ENCODE measurements at regions not wholly inside any gene's neighbourhood (a gene's known extent, or its start where the extent isn't known, plus 50 kb on each side); places are given as distances from the start of the nearest gene placed in this dataset.

DNA sequence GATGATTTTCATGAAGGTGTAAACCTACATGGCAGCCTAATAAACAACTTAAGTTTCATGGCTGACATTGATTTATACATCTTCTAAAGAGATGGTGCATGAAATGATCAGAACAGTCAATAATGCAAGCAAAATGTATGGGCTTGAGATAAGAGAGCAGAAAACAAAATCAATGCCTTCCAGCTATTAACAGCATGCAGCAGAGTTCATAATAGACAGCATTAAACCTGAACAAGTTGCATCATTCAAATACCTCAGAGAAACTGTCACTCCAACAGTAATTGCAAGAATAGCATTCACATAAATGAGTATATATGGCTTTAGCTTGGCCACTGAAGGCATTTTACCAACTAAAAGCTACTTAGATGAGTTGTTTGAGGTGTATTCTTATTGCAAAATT, 319.6 kb upstream of the ARID1B start:
- Histone ChIP-seq H3K4me3 (ENCODE audit: low read depth, low read length) (no peak overlapping the region), H3K27me3 (ENCODE audit: control insufficient read depth, insufficient read depth, low read length) (no peaks in the 10 kb centered on the region), H3K36me3 (ENCODE audit: control insufficient read depth, insufficient read depth, low read length) (no peaks in the 10 kb centered on the region)
- no peak for DNase-seq (ENCODE audit: low read depth)
- TF ChIP-seq, protein P1, sequence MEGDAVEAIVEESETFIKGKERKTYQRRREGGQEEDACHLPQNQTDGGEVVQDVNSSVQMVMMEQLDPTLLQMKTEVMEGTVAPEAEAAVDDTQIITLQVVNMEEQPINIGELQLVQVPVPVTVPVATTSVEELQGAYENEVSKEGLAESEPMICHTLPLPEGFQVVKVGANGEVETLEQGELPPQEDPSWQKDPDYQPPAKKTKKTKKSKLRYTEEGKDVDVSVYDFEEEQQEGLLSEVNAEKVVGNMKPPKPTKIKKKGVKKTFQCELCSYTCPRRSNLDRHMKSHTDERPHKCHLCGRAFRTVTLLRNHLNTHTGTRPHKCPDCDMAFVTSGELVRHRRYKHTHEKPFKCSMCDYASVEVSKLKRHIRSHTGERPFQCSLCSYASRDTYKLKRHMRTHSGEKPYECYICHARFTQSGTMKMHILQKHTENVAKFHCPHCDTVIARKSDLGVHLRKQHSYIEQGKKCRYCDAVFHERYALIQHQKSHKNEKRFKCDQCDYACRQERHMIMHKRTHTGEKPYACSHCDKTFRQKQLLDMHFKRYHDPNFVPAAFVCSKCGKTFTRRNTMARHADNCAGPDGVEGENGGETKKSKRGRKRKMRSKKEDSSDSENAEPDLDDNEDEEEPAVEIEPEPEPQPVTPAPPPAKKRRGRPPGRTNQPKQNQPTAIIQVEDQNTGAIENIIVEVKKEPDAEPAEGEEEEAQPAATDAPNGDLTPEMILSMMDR (IDR thresholded peaks at IDR 0.05; ENCODE audit: insufficient read depth, low read length, poor library complexity, severe bottlenecking): no peak

DNA sequence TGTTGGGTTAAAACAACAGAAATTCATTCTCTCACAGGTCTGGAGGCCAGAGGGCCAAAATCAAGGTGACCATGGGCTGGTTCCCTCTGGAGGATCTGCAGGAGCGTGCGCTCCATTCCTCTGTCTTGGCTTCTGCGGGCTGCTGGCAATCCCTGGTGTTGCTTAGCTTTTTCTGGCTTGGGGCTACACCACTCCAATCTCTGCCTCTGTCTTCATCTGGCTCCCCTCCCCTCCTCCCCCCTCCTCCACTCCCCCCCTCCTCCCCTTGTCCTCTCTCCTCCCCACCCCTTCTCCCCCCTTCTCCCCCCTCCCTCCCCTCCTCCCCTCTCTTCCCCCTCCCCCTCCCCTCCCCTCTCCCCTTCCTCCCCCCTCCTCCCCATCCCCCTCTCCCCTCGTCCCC, 321.3 kb upstream of the ARID1B start:
- DNase-seq (ENCODE audit: low read depth): no peak
- H3K36me3 ChIP-seq (ENCODE audit: control insufficient read depth, insufficient read depth, low read length): no peaks in the 10 kb centered on the region
- TF ChIP-seq, protein P1 (IDR thresholded peaks at IDR 0.05; ENCODE audit: insufficient read depth, low read length, poor library complexity, severe bottlenecking): no peak
- no peaks in the 10 kb centered on the region for H3K27me3 ChIP-seq (ENCODE audit: control insufficient read depth, insufficient read depth, low read length)
- H3K4me3 ChIP-seq (ENCODE audit: low read depth, low read length): no peak overlapping the region

DNA sequence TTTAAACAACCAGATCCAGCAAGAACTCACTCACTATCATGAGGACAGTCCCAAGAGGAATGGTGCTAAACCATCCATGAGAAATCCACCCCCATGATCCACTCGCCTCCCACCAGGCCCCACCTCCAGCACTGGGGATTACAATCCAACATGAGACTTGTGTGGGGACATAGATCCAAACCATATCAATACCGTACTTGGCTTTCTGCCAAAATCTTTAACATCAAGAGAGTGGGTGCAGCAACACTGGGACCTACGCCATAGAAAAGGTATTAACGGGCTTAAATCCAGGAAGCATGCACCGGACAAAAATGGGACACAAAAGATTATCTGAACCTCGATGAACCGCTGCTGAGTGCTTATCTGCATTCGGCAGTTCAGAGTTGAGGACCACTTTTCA, 322.3 kb upstream of the ARID1B start:
- DNase-seq (ENCODE audit: low read depth): no peak
- H3K36me3 ChIP-seq (ENCODE audit: control insufficient read depth, insufficient read depth, low read length): no peaks in the 10 kb centered on the region
- TF ChIP-seq, protein P1 (IDR thresholded peaks at IDR 0.05; ENCODE audit: insufficient read depth, low read length, poor library complexity, severe bottlenecking): no peak
- no peak overlapping the region for H3K4me3 ChIP-seq (ENCODE audit: low read depth, low read length)
- H3K27me3 ChIP-seq (ENCODE audit: control insufficient read depth, insufficient read depth, low read length): no peaks in the 10 kb centered on the region

DNA sequence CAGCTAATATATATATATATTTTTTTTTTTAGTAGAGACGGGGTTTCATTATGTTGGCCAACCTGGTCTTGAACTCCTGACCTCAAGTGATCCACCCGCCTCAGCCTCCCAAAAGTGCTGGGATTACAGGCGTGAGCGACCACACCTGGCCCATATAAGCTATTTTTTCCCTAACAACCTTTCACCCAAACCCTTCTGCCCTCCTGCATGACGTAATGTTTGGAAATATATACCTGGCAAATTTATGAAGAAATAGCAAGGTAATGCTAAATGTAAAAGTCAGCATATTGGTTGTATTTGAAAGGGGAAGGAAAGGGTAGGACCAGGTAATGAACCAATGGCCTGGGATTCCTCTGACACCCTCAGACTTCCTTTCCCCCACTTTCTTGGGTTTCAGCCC, 325.5 kb upstream of the ARID1B start:
- Histone ChIP-seq H3K4me3 (ENCODE audit: low read depth, low read length) (no peak overlapping the region), H3K36me3 (ENCODE audit: control insufficient read depth, insufficient read depth, low read length) (no peaks in the 10 kb centered on the region), H3K27me3 (ENCODE audit: control insufficient read depth, insufficient read depth, low read length) (no peaks in the 10 kb centered on the region)
- TF ChIP-seq, protein P1 (IDR thresholded peaks at IDR 0.05; ENCODE audit: insufficient read depth, low read length, poor library complexity, severe bottlenecking): no peak
- DNase-seq (ENCODE audit: low read depth): no peak

DNA sequence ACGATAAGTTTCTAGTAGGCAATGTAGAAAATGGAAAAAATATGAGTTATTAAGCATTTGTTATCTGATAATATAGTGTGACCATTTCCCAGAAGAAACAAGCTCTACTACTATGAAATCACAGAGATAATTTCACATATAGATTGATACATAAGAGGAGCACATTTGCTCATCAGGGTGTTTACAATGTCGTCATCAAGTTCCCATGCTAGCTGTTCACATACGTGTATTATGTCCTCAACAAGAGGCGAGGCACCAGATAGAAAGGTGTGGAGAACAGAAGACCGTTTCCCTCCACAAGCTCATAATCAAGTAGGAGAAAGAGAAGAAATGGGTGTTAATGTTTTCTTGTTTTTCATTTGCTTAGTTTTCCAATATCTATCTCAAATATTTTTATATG, 326.1 kb upstream of the ARID1B start:
- no peak for DNase-seq (ENCODE audit: low read depth)
- Histone ChIP-seq H3K36me3 (ENCODE audit: control insufficient read depth, insufficient read depth, low read length) (no peaks in the 10 kb centered on the region), H3K4me3 (ENCODE audit: low read depth, low read length) (no peak overlapping the region), H3K27me3 (ENCODE audit: control insufficient read depth, insufficient read depth, low read length) (no peaks in the 10 kb centered on the region)
- TF ChIP-seq, protein P1 (IDR thresholded peaks at IDR 0.05; ENCODE audit: insufficient read depth, low read length, poor library complexity, severe bottlenecking): no peak

DNA sequence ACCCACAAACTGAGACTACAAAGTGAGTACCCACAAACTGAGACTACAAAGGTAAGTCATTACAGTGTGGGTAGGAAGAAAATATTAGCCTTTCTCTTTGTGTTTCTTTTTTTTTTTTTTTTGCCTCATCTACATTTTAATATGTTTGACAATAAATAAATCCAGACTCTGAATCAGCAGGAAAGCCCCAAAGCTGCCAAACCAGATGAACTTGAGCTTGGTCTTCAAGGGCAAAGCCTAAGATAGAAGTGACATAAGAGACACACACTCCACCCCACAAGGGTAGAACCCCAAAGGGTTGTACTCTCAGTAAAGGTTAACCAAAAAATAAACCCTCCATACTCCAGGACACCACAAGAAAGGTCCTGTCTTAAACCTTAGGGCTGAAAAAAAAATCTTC, 326.8 kb upstream of the ARID1B start:
- Histone ChIP-seq H3K4me3 (ENCODE audit: low read depth, low read length) (no peak overlapping the region), H3K27me3 (ENCODE audit: control insufficient read depth, insufficient read depth, low read length) (no peaks in the 10 kb centered on the region), H3K36me3 (ENCODE audit: control insufficient read depth, insufficient read depth, low read length) (no peaks in the 10 kb centered on the region)
- DNase-seq (ENCODE audit: low read depth): no peak
- TF ChIP-seq, protein P1 (IDR thresholded peaks at IDR 0.05; ENCODE audit: insufficient read depth, low read length, poor library complexity, severe bottlenecking): no peak
